GM21360 (cell line): ENCODE measurements at regions not wholly inside any gene's neighbourhood (a gene's known extent, or its start where the extent isn't known, plus 50 kb on each side); places are given as distances from the start of the nearest gene placed in this dataset.
A peak's percentile ranks its signal among the peaks of the same experiment; 100 is the strongest.

Experiments used
- ATAC-seq: cut with Tn5 transposase; IDR thresholded peaks from one replicate; pipeline ENCODE4 v1.9.1; 2021; ENCODE audit warnings: mild to moderate bottlenecking, moderate library complexity; ENCODE audit not compliant: unreplicated experiment

DNA sequence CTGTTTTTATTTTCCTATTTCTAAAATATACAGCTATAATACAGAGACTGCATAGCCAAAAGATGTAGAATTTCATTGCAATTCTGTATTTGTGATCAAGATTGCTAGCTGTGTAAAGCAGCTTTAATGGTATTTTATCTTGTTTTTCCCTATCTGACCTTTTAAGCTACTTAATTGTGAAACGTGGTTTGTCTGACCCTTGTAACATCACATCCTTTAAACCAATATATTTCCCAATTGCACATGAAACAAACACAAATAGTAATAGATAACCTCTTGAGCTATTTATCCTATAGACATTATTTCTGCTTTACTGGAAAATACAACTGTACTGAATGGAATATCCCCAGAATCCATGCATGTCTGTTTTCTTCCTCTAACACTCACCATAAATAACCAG, 112.2 kb upstream of the PLPPR4 start:
- no peak for ATAC-seq

DNA sequence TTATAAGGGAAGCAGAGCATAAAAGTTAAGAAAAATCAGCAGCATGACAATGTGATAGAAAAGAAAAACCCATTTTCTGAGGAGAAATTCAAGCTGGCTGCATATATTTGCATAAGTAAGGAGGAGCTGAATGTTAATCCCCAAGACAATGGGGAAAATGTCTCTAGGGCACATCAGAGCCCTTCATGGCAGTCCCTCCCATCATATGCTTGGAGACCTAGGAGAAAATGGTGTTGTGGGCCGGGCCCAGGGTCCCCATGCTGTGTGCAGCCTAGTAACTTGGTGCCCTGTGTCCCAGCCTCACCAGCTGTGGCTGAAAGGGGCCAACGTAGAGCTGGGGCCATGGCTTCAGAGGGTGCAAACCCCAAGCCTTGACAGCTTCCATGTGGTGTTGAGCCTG, 100.6 kb upstream of the PLPPR4 start:
- no peak for ATAC-seq

DNA sequence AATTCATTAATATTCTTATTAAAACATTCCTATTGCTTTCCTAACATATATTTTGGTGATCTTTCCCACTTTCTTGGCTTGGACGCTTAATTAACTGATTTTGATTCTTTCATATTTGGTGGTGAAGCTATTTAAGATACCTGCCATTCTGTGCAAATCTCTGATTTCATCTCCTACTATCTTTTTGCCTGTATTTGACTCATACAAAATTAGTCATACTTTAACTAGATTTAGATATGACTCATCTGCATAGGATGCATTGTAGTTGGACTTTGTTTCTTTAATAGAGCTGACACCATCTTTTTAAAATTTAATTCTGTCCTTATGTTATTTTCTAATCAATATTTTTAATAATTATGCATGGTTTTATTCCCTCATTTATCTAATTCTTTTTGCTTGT, 93.8 kb upstream of the PLPPR4 start:
- no peak for ATAC-seq

DNA sequence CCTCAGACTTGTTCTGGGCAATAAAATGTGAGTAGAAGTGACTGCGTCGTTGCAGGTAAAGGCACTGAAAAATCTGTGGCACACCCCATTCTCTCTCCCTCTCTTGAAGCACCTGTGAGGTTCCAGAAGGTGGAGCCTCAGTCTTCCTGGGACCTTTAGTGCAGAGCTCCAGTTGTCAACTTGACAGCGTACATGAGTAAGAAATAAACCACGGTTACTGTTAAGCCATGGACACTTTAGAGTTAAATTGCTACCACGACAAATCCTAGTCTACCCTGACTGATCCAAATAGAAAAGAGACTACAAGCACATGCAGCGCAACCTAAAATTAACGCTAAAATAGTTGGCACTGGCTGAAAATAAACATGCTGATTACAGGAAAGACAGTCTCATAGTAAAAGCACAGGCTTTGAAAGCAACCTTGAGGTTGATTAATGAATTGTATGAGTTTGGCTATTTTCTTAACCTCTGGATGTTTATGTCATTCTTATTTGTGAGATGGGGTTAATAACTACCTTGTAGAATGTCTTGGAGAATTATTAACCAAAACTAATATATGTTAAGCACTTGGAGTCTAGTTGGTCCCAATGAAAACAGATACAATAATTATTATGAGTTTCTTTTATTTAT, 93.0 kb upstream of the PLPPR4 start:
- no peak for ATAC-seq

DNA sequence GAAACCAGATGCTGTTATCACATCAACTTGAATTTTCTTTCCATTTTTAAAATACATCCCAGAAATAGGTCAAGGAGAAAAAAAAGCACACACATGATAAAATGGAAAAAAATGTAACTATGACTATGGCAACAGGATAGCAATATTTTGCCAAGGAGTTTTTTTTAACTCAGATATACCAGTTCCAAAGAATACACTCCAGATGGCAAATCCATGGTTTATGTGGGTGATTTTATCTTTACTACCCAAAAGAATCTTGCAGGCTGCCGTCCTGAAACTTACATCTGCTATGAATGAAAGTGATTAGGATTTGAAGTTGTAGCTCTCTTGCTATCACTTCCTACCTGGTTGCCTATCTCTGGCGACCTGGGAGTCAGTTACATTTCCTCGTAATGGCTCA, 91.0 kb upstream of the PLPPR4 start:
- no peak for ATAC-seq

DNA sequence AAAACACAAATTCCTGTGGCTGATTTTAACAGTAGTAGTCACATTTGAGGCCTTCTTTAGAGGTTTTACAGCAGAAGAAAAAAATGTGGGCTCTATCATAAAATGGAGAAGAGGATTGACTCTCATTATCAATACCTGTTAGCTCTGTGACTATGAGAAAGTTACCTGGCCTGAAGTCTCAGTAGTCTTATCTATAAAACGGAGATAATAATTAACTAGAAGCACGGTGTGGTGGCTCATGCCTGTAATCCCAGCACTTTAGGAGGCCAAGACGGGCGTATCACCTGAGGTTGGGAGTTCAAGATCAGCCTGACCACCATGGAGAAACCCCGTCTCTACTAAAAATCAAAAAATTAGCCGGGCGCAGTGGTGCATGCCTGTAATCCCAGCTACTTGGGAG, 90.4 kb upstream of the PLPPR4 start:
- no peak for ATAC-seq

DNA sequence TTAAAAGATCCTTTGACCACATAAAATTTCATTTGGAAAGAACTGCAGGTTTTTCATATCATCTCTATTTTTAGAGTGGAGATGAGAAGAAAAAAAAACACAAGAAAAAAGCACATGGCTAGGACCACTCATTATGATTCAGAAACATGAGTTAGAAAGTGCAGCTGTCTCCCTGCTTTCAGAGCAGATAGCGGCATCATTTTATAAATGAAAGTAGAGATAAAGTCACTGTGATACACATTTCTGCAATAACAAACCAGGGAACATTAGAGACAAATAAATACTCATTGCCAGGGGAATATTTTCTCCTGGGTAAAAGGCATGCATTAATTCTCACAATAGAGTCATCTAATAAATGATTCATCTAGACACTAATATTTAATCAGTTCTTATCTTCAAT, 87.5 kb upstream of the PLPPR4 start:
- no peak for ATAC-seq

DNA sequence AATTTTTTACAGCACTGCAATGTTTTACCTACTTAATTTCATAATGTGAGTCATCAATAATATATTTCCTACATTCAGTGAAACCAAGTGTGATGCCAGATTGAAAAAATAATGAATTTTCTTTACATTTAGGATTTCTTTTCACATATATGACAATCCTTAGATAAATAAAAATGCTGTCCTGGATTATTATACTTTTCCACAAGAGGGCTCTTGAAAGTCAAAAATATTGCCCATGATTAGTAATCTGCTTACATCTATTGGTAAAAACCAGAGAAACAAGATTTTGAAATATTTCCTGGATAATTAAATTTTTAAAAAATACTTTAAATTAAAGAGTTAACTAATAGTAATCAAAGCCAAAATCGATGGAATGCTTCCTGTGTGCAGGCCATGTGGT, 86.8 kb upstream of the PLPPR4 start:
- no peak for ATAC-seq

DNA sequence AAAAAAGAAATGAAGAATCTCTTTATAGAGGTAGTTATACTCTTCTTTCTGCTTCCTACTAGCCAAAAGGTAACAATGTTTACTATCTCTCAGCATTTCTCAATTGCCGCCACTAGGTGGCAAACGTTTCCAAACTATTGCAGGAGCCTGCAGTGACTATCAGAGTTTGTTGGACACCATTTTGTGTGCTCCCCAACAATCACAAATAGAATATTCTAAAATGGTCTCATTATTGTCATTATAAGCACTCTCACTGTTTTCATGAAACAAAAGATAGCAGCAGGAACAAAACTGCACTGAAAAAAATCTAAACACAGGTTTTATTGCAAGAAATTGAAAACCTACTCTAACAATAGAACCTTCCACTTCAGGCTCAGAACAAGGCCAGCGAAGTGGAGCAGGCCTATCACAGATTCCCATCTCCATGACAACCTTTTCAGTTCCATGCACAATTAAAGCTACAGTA, 83.9 kb upstream of the PLPPR4 start:
- peak; percentile 97 for ATAC-seq

DNA sequence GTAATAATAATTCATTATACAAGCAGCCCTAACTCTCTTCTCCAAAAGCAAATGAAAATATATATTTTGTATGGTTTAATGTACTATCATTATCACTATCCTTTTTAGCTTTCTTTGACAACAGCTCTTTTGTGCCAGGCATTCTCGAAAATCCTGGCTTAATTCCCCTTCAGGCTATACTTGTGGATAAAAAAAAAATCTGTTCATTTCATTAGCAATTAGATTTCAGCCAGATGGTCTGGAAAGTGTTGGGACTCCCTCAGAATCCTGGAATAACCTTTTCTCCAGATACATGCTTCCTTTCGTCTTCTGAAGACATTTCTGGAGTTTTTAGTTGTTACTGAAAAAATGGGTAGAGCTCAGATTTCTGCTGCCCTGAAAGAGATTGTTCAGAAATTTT, 83.4 kb upstream of the PLPPR4 start:
- no peak for ATAC-seq

DNA sequence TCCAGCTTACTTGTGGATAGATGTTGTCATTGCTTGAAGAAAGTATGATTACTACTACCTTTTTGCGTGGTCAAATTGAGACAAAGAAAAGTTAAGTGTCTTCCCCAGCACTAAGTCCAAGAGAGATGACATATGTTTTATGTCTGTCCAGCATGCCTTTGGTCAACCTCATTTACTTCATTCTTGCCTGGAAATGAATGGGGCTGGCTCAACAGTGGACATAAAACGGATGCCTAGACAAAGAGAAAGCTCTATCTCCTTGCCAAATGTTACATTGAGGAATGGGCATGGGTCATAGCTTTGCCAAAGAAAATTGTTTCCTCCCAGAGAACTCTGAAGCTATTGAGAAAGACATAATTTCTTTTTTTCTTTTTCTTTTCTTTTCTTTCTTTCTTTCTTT, 82.4 kb upstream of the PLPPR4 start:
- ATAC-seq: no peak

DNA sequence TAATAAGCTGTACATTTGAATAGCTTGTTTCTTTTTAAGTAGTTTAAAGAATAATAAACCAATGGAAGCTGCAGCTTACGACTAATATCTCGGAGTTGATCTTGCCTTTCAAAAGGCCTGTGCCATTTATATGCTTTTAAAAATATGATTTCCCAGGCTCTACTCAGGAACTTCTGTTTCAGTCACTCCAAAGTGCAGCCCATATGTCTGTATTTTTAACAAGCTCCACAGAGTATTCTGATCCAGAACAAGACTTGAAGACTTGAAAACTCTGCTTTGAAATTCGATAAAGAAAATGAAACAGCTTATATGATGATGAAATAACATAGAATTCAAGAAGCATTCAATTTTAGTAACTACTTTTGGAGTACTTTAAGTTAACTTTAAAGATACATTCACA, 79.1 kb upstream of the PLPPR4 start:
- ATAC-seq: no peak

DNA sequence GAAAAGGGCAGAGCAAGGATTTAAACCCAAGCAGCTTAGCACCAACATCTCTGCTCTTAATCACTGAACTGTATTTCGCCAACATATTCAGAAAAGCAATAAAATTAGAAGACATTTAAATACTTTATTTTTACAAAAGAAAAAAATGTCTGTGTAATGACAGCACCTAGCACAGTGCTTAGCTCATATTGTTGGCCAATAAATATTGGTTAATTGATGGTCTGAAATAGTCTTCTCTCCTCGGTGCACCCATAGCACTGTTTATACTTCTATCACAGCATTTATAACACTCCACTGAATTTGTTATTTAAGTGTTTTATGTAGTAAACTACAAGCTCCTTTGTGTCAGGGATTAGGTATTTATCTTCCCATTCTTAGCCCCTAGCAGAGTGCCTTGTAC, 70.9 kb upstream of the PLPPR4 start:
- ATAC-seq: no peak

DNA sequence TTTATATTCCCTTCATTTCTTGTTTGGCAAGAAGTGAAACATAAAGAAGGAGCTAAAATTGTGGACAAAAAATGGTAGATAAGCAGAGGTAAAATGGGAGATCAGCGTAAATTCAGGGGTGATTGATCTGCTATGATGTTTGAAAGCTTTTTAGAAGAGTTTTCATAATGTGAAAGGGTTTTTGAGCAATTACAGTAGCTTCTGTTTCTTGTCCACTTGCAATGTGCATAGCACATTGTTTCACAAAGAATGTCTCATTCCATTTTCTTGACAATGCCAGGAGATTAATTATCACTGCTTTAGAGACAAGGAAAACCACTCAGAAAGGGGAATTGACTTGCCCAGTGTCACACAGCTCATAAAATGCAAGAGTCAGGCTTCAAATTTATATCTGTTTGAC, 65.9 kb upstream of the PLPPR4 start:
- no peak for ATAC-seq

DNA sequence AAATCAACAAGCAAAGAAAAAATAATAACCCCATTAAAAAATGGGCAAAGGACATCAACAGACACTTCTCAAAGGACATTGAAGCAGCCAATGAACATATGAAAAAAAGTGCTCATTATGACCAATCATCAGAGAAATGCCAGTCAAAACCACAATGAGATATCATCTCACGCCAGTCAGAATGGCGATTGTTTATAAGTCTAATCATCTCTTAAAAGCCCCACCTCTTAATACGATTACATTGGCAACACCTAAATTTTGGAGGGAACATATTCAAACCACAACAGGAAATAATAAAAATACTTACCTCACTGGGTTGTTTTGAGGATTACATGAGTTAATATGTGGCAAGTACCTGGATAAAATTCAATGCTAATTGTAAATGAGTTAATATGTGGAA, 57.1 kb upstream of the PLPPR4 start:
- ATAC-seq: no peak
